Kidney glomerular epithelial cell (primary cell): ENCODE measurements at regions not wholly inside any gene's neighbourhood (a gene's known extent, or its start where the extent isn't known, plus 50 kb on each side); places are given as distances from the start of the nearest gene placed in this dataset.
"Not testable (repeated sequence)": the region's sequence is repeated elsewhere in the genome, so short reads cannot be mapped to it uniquely, and the experiment has no call there.

Experiments used
- DNase-seq: peaks from one replicate; lab custom pipeline; 2025; lab: John Stamatoyannopoulos, UW

- DNase-seq = not testable (repeated sequence)
Measured at GRCh38 chr4:135447598-135447997, 1246.0 kb upstream of the PABPC4L start.

- no peak for DNase-seq
Measured at GRCh38 chr4:135434936-135435335, 1233.3 kb upstream of the PABPC4L start.

GRCh38 chr4:135429528-135429927 lies 1227.9 kb upstream of the PABPC4L start:
- DNase-seq = no peak

- no peak for DNase-seq
Measured at GRCh38 chr4:135418353-135418752, 1216.8 kb upstream of the PABPC4L start.

- DNase-seq = no peak
Measured at GRCh38 chr4:135412213-135412612, 1210.6 kb upstream of the PABPC4L start.

- no peak for DNase-seq
Measured at GRCh38 chr4:135411251-135411650, 1209.7 kb upstream of the PABPC4L start.

GRCh38 chr4:135409261-135409660 lies 1207.7 kb upstream of the PABPC4L start:
- not testable (repeated sequence) for DNase-seq

- no peak for DNase-seq
Measured at GRCh38 chr4:135408109-135408508, 1206.5 kb upstream of the PABPC4L start.

GRCh38 chr4:135406597-135406996 lies 1205.0 kb upstream of the PABPC4L start:
- DNase-seq = not testable (repeated sequence)

- no peak for DNase-seq
Measured at GRCh38 chr4:135385830-135386581, 1184.4 kb upstream of the PABPC4L start.

GRCh38 chr4:135383356-135384288 lies 1182.0 kb upstream of the PABPC4L start:
- DNase-seq = no peak

- DNase-seq = no peak
Measured at GRCh38 chr4:135382280-135382959, 1180.8 kb upstream of the PABPC4L start.

- DNase-seq = no peak
Measured at GRCh38 chr4:135372131-135372530, 1170.5 kb upstream of the PABPC4L start.

- no peak for DNase-seq
Measured at GRCh38 chr4:135371137-135371536, 1169.5 kb upstream of the PABPC4L start.

- DNase-seq = no peak
Measured at GRCh38 chr4:135368831-135369230, 1167.2 kb upstream of the PABPC4L start.

GRCh38 chr4:135365065-135365464 lies 1163.5 kb upstream of the PABPC4L start:
- DNase-seq = no peak

GRCh38 chr4:135359128-135359527 lies 1157.5 kb upstream of the PABPC4L start:
- DNase-seq = no peak

GRCh38 chr4:135357091-135357490 lies 1155.5 kb upstream of the PABPC4L start:
- no peak for DNase-seq

GRCh38 chr4:135354876-135355275 lies 1153.3 kb upstream of the PABPC4L start:
- no peak for DNase-seq

GRCh38 chr4:135353008-135353407 lies 1151.4 kb upstream of the PABPC4L start:
- DNase-seq = no peak

- no peak for DNase-seq
Measured at GRCh38 chr4:135344492-135344891, 1142.9 kb upstream of the PABPC4L start.

- no peak for DNase-seq
Measured at GRCh38 chr4:135338181-135338580, 1136.6 kb upstream of the PABPC4L start.
